ENCODE measurements at regions not wholly inside any gene's neighbourhood (a gene's known extent, or its start where the extent isn't known, plus 50 kb on each side); places are given as distances from the start of the nearest gene placed in this dataset.

GRCh38 chr13:33970746-33971561, 153.0 kb downstream of the RFC3 start:
- H3K36me3 ChIP-seq (replicated peaks in 1 of 2; ENCODE audit: control extremely low read depth in 1 of 2, control insufficient read depth in 1 of 2, extremely low read depth in 1 of 2, insufficient read depth in 2 of 2, low read length in 1 of 2) = no peaks in the 10 kb centered on the region
- no peak for DNase-seq
- no peak overlapping the region for H3K4me2 ChIP-seq (replicated peaks; ENCODE audit: low read depth, low read length, poor library complexity, severe bottlenecking)
- 100% methylated on average over 1 of the region's 4 CpGs for WGBS (ENCODE audit: insufficient coverage)
- Mint-ChIP-seq H3K27ac (no peak overlapping the region), H3K4me3 (no peak overlapping the region), H3K4me1 (no peaks in the 10 kb centered on the region), H3K27me3 (no peaks in the 10 kb centered on the region), H3K9me3 (ENCODE audit: insufficient read depth) (no peaks in the 10 kb centered on the region)
- ChIA-PET POLR2A (no interaction called here), CTCF (no interaction called here)
- H3K79me2 ChIP-seq (ENCODE audit: control insufficient read depth, insufficient read depth, low read length) = no peaks in the 10 kb centered on the region
- TF ChIP-seq EZH2 (IDR thresholded peaks at IDR 0.05; ENCODE audit: borderline replicate concordance, insufficient read depth, low read depth, low read length, poor library complexity, severe bottlenecking) (no peak), CTCF (IDR thresholded peaks at IDR 0.05) (no peak)
- H4K20me1 ChIP-seq (ENCODE audit: control insufficient read depth, insufficient read depth, low read length, poor library complexity, severe bottlenecking) = no peaks in the 10 kb centered on the region
- ATAC-seq (ENCODE audit: low read depth) = no peak
- H3K4me1 ChIP-seq (ENCODE audit: control insufficient read depth in 2 of 2, insufficient read depth in 2 of 2, low read length in 2 of 2) = no peaks in the 10 kb centered on the region
- no peak overlapping the region for H2AFZ ChIP-seq (ENCODE audit: insufficient read depth, low read depth, low read length, poor library complexity, severe bottlenecking)
- no peaks in the 10 kb centered on the region for H3K9me3 ChIP-seq (ENCODE audit: control extremely low read depth in 1 of 3, control insufficient read depth in 2 of 3, insufficient read depth in 1 of 3, low read length in 2 of 3)
- H3K4me3 ChIP-seq (ENCODE audit: control extremely low read depth in 1 of 5, extremely low read depth in 1 of 5, insufficient read depth in 1 of 5, low read depth in 2 of 5, low read length in 4 of 5) = no peak overlapping the region
- no peaks in the 10 kb centered on the region for H3K27me3 ChIP-seq (replicated peaks in 1 of 4; ENCODE audit: control extremely low read depth in 1 of 4, control insufficient read depth in 3 of 4, insufficient read depth in 4 of 4, low read length in 3 of 4)
- intact Hi-C loops (cut with micrococcal nuclease) = no loop called here
- H3K27ac ChIP-seq (ENCODE audit: low read length in 2 of 2) = no peak overlapping the region
- no peak overlapping the region for H3K9ac ChIP-seq (ENCODE audit: low read length)

GRCh38 chr13:33971562-33971819, 153.5 kb downstream of the RFC3 start:
- ATAC-seq (ENCODE audit: low read depth) (no peak), DNase-seq (no peak)
- POLR2A ChIA-PET = no interaction called here
- Mint-ChIP-seq H3K27me3 (no peaks in the 10 kb centered on the region), H3K4me3 (no peak overlapping the region), H3K9me3 (ENCODE audit: insufficient read depth) (no peaks in the 10 kb centered on the region), H3K27ac (no peak overlapping the region), H3K4me1 (no peaks in the 10 kb centered on the region)
- Histone ChIP-seq H3K36me3 (replicated peaks in 1 of 2; ENCODE audit: control extremely low read depth in 1 of 2, control insufficient read depth in 1 of 2, extremely low read depth in 1 of 2, insufficient read depth in 2 of 2, low read length in 1 of 2) (no peaks in the 10 kb centered on the region), H4K20me1 (ENCODE audit: control insufficient read depth, insufficient read depth, low read length, poor library complexity, severe bottlenecking) (no peaks in the 10 kb centered on the region), H3K27me3 (replicated peaks in 1 of 4; ENCODE audit: control extremely low read depth in 1 of 4, control insufficient read depth in 3 of 4, insufficient read depth in 4 of 4, low read length in 3 of 4) (no peaks in the 10 kb centered on the region), H3K4me3 (ENCODE audit: control extremely low read depth in 1 of 5, extremely low read depth in 1 of 5, insufficient read depth in 1 of 5, low read depth in 2 of 5, low read length in 4 of 5) (no peak overlapping the region), H3K4me2 (replicated peaks; ENCODE audit: low read depth, low read length, poor library complexity, severe bottlenecking) (no peak overlapping the region), H3K79me2 (ENCODE audit: control insufficient read depth, insufficient read depth, low read length) (no peaks in the 10 kb centered on the region), H3K27ac (ENCODE audit: low read length in 2 of 2) (no peak overlapping the region), H2AFZ (ENCODE audit: insufficient read depth, low read depth, low read length, poor library complexity, severe bottlenecking) (no peak overlapping the region), H3K4me1 (ENCODE audit: control insufficient read depth in 2 of 2, insufficient read depth in 2 of 2, low read length in 2 of 2) (no peaks in the 10 kb centered on the region), H3K9ac (ENCODE audit: low read length) (no peak overlapping the region), H3K9me3 (ENCODE audit: control extremely low read depth in 1 of 3, control insufficient read depth in 2 of 3, insufficient read depth in 1 of 3, low read length in 2 of 3) (no peaks in the 10 kb centered on the region)
- CTCF ChIA-PET = no interaction called here
- intact Hi-C loops (cut with micrococcal nuclease) = no loop called here
- TF ChIP-seq EZH2 (IDR thresholded peaks at IDR 0.05; ENCODE audit: borderline replicate concordance, insufficient read depth, low read depth, low read length, poor library complexity, severe bottlenecking) (no peak), CTCF (IDR thresholded peaks at IDR 0.05) (no peak)
